Stimulated activated CD4-positive, alpha-beta T cell treated with anti-CD3 and anti-CD28 coated beads, Interleukin-2, amount 100 ng/mL, for 24 hours (primary cell): ENCODE measurements at regions not wholly inside any gene's neighbourhood (a gene's known extent, or its start where the extent isn't known, plus 50 kb on each side); places are given as distances from the start of the nearest gene placed in this dataset.

ENCODE experiments used
- DNase-seq, 2 donors: peaks; one replicate each; pipeline ENCODE4 v3.0.0-alpha.2; 2020

DNA sequence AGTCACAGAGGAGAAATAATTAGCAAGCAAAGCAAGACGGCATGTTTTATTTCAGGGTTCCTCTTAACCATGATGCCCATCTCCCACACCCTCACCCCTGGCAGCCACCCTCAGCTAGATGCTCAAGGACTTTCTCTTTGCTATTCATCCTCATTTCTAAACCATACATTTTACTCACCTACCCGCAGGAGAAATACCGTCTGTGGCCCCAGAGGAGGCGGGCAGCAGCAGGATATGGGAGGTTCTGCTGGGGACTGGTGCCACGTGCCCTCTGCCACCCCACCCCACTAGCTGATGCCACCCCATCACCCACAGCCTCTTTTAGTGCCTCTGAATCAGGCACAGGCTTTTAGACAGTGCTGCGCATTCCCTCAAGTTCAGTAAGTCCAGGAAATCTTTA lies 168.7 kb upstream of the ITGB1 start:
- DNase-seq: peak; percentile 41 to 46

GRCh38 chr10:33125522-33126517 lies 167.8 kb upstream of the ITGB1 start:
- DNase-seq: peak in 1 of 2 donors; percentile 38

GRCh38 chr10:33125111-33125510 lies 167.1 kb upstream of the ITGB1 start:
- no peak for DNase-seq

GRCh38 chr10:33123680-33124079 lies 165.7 kb upstream of the ITGB1 start:
- DNase-seq: no peak

DNA sequence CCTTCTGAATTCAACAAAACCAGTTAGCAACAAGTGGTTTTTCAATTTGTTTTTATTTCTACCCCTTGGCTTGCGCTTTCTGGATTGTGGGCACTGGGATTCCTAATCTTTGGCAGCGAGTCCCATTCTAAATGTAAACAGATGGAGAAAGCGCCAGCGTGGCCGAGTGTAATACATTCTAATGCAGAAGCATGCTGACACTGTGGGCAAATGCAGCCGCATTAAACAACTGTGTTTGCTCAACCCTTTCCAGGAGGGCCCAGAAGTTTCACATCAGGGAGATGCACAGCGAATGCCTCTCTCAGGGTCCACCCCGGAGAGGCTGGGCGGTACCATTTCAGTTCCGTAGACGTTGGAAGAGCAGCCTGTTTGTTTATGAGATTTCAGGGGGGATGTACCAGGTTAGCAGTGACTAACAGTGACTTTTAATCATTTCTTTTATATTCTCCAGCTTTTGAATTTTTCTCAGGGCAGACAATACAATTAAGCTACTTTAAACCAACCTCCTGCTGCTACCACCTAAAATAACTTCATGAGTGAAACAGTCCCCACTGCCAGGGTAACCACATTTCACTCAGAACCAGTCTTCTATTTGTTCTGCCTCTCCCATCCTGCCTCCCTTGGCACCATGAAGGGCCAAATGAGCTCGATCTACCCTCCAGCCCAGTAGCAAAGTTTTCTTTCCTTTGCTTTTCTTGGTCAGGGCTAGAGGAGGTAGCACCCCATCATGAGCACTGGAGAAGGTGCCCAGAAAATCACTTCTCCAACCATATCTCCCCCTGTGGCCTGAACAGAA lies 164.2 kb upstream of the ITGB1 start:
- no peak for DNase-seq

DNA sequence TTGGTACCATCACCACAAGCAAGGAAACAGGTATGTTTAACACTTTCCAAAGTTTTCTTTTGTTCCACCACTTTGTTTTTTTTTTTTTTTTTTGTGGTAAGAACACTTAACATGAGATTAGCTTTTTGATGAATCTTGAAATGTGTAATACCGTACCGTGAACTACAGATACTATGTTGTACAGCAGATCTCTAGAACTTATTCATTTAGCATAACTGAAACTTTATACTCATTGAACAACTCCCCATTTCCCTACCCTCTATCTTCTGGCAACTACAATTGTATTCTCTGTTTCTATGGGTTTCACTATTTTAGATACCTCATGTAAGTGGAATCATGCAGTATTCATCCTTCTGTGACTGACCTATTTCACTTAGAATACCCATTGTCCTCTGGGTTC lies 162.7 kb upstream of the ITGB1 start:
- no peak for DNase-seq

DNA sequence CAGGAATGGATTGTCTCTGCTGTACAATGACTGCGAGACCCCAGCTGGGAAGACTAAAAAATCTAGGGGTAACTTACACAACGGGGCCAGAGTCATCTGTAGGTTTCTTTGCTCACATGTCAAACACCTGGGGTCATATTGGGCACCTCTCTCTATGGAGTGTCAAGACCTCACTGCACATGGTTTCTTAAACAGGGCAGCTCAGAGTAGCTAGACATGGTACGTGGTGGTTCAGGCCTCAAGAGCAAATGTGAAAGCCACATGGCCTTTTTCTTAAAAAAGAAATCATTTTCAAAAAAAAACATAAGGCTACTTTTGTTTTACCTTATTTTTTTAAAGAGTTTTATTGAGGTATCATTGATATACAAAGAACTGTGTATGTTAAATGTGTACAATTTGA lies 162.2 kb upstream of the ITGB1 start:
- DNase-seq: no peak

- no peak for DNase-seq
Measured at GRCh38 chr10:33117816-33118215, 159.8 kb upstream of the ITGB1 start.

DNA sequence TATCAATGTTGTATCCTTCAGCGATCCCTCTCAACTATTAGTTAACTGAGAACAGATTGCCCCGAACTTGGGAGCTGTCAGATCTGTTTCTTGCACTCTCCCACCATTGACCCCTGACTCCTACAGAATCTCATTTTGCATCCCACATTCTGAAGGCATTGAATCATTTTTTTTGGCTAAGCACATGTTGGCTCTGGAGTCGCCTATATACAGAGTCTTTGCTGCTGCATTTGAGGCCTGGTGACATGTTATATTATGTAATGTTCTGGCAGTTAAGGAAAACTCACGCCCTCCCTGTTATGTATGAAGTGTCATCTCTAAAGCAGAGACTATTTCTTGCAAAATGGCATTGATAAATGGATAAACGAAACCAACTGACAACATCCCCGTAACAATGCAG lies 159.2 kb upstream of the ITGB1 start:
- DNase-seq: no peak

- peak in 1 of 2 donors; percentile 32 for DNase-seq
Measured at GRCh38 chr10:33115738-33116719, 158.0 kb upstream of the ITGB1 start.

DNA sequence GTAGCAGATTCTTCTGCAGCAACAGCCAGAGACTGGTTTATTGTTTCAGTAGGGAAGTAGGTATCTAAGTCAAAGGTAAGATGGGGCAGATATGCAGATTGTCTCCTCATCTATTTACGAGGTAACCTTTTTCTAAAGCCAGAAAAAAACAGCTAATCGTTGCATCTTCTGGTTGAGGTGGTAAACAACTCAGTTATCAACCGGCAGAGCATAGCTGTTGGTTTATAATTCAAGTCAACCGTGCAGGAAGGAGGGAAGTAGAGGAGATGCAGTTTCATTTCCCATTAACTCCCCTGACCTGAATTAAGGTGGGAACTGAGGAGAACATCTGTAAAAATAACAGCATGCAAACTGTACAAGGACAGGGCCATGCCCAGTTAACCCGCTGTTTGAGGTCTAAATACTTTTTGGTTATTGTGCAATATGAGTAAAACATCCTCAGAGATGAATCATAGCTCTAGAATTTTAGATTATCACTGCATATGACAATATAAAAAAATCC lies 156.5 kb upstream of the ITGB1 start:
- no peak for DNase-seq

GRCh38 chr10:33113466-33113865 lies 155.4 kb upstream of the ITGB1 start:
- no peak for DNase-seq

GRCh38 chr10:33112831-33113455 lies 154.9 kb upstream of the ITGB1 start:
- DNase-seq: no peak

- DNase-seq: no peak
Measured at GRCh38 chr10:33111488-33112051, 153.5 kb upstream of the ITGB1 start.

GRCh38 chr10:33109788-33110469 lies 151.9 kb upstream of the ITGB1 start:
- no peak for DNase-seq

- no peak for DNase-seq
Measured at GRCh38 chr10:33109384-33109783, 151.4 kb upstream of the ITGB1 start.

GRCh38 chr10:33107953-33108352 lies 149.9 kb upstream of the ITGB1 start:
- no peak for DNase-seq

- DNase-seq: no peak
Measured at GRCh38 chr10:33106767-33107166, 148.7 kb upstream of the ITGB1 start.

DNA sequence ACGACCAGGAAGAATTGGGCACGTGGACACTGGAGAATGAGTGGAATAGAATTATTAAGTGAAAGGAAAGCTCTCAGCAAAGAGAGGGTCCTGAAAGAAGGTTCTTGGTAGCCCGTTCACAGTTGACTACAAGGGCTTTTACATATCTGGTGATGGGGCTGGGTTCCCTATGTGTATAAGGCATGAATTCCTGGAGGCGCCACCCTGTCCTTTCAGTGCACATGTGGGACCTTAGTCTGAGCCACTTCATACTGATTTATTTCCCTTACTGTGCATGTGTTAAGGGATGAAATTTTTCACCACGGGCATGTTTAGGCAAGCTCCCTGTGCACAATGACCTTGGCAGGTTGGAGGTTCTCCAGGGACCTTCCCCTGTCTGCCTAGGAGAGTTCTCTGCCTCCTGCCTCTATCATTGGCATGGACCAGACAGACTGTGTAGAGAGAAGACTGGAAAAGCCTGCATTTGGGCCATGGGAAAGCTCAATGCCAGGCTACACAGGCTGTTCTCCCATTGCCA lies 145.9 kb upstream of the ITGB1 start:
- DNase-seq: no peak

DNA sequence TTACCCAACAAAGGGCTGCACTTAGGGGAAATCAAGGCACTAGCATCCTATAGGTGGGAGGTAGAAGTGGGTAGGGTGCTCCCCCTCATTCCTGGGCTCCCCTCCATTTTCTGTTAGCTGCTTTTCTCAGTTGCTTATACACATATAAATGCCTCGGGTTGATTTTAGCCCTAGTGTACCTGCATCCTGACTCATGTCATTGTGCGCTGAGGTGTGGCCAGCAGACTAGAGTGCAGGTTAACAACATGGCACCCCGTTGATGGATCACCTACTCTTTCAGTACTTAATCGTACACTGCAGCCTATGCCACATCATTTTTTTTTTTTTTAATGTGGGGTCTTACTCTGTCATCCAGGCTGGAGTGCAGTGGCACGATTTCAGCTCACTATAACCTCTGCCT lies 144.0 kb upstream of the ITGB1 start:
- DNase-seq: no peak

- DNase-seq: no peak
Measured at GRCh38 chr10:33101392-33101787, 143.4 kb upstream of the ITGB1 start.
